ENCODE measurements at regions not wholly inside any gene's neighbourhood (a gene's known extent, or its start where the extent isn't known, plus 50 kb on each side); places are given as distances from the start of the nearest gene placed in this dataset.

DNA sequence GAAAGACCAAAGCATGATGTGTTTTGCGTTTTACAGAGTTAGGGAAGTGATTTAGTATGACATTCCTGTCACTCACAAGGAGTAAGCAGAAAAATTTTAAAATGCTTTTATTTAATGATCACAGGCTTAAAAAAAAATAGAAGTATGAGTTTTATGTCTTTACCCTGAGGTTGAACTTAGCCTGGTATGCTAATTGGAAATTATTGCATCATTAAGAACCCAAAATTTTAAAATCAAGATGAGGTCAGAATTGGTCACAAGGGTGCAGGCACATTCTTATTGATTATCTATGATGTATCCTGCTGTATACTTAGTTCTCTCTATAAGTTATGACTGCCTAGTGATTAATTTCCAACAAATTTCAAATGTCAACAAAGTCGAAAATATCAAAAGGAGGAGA is 585.6 kb upstream of the ALCAM start:
- Histone ChIP-seq H3K9ac (ENCODE audit: low read length) (no peak overlapping the region), H3K27me3 (ENCODE audit: control insufficient read depth, insufficient read depth, low read length) (no peaks in the 10 kb centered on the region), H3K4me1 (ENCODE audit: control insufficient read depth, insufficient read depth, low read length) (no peaks in the 10 kb centered on the region), H3K27ac (ENCODE audit: low read depth, low read length) (no peak overlapping the region), H3K9me3 (ENCODE audit: control insufficient read depth, insufficient read depth, low read depth, low read length) (peaks cover 3% of the 10 kb centered on the region; the same call in 1 of the 2 replicates), H3K36me3 (ENCODE audit: control insufficient read depth, insufficient read depth, low read length) (no peaks in the 10 kb centered on the region), H3K4me3 (ENCODE audit: low read depth, low read length) (no peak overlapping the region)

DNA sequence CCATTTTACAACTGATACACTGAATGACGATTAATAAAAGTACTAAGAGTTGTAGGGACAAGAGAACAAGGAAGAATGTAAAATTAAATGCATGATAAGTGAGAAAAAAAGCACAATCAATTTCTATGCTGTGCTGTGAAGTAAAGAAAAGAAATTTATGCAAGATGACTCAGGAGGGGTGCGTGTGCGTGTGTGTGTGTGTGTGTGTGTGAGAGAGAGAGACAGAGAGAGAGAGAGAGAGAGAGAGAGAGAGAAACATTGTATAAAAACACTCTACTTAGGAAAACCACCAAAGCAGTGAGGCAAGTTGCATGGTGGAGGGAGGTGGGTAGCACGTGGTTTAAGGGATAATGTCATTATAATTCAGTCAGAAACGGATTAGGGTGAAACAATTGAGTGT is 580.8 kb upstream of the ALCAM start:
- Histone ChIP-seq H3K4me3 (ENCODE audit: low read depth, low read length) (no peak overlapping the region), H3K9ac (ENCODE audit: low read length) (no peak overlapping the region), H3K27me3 (ENCODE audit: control insufficient read depth, insufficient read depth, low read length) (no peaks in the 10 kb centered on the region), H3K36me3 (ENCODE audit: control insufficient read depth, insufficient read depth, low read length) (no peaks in the 10 kb centered on the region), H3K9me3 (ENCODE audit: control insufficient read depth, insufficient read depth, low read depth, low read length) (no peaks in the 10 kb centered on the region), H3K4me1 (ENCODE audit: control insufficient read depth, insufficient read depth, low read length) (no peaks in the 10 kb centered on the region), H3K27ac (ENCODE audit: low read depth, low read length) (no peak overlapping the region)

DNA sequence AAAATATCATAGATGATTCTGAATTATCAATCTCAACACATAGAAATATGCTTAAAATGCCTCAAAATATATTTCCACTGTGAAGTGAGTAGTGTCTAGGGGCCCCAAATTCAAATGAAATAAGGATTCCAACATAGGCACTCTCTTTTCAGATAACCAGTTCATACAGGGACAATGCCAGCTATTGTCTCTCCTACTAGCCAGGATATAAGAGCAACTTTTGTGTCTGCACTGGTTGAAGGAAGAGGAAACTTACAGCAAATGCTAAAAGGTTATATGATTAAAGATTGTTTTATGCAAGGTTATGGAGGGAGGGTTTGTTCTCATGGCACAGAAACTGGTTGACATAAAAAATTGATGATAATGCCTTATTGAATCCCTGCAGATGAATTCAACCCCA is 579.4 kb upstream of the ALCAM start:
- no peak overlapping the region for H3K4me3 ChIP-seq (ENCODE audit: low read depth, low read length)
- H3K27me3 ChIP-seq (ENCODE audit: control insufficient read depth, insufficient read depth, low read length), result no peaks in the 10 kb centered on the region
- H3K36me3 ChIP-seq (ENCODE audit: control insufficient read depth, insufficient read depth, low read length), result no peaks in the 10 kb centered on the region
- no peak overlapping the region for H3K27ac ChIP-seq (ENCODE audit: low read depth, low read length)
- H3K4me1 ChIP-seq (ENCODE audit: control insufficient read depth, insufficient read depth, low read length), result no peaks in the 10 kb centered on the region
- H3K9ac ChIP-seq (ENCODE audit: low read length), result no peak overlapping the region
- H3K9me3 ChIP-seq (ENCODE audit: control insufficient read depth, insufficient read depth, low read depth, low read length), result no peaks in the 10 kb centered on the region

DNA sequence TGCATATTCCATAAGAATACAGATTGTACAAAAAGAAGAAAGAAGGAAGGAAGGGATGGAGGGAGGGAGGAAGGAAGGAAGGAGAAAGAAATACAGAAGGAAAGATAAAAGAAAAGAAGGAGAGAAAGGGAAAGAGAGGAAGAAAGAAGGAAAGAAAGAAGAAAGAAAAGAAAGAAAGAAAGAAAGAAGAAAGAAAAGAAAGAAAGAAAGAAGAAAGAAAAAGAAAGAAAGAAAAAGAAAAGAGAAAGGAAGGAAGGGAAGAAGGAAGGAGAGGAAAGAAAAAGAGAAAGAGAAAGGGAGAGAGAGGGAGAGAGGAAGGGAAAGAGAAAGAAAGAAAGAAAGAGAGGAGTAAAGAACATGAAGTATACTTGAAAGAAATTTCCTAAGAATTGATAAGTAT is 577.9 kb upstream of the ALCAM start:
- H3K9ac ChIP-seq (ENCODE audit: low read length), result no peak overlapping the region
- no peak overlapping the region for H3K4me3 ChIP-seq (ENCODE audit: low read depth, low read length)
- no peaks in the 10 kb centered on the region for H3K9me3 ChIP-seq (ENCODE audit: control insufficient read depth, insufficient read depth, low read depth, low read length)
- H3K27ac ChIP-seq (ENCODE audit: low read depth, low read length), result no peak overlapping the region
- no peaks in the 10 kb centered on the region for H3K27me3 ChIP-seq (ENCODE audit: control insufficient read depth, insufficient read depth, low read length)
- H3K36me3 ChIP-seq (ENCODE audit: control insufficient read depth, insufficient read depth, low read length), result no peaks in the 10 kb centered on the region
- no peaks in the 10 kb centered on the region for H3K4me1 ChIP-seq (ENCODE audit: control insufficient read depth, insufficient read depth, low read length)

DNA sequence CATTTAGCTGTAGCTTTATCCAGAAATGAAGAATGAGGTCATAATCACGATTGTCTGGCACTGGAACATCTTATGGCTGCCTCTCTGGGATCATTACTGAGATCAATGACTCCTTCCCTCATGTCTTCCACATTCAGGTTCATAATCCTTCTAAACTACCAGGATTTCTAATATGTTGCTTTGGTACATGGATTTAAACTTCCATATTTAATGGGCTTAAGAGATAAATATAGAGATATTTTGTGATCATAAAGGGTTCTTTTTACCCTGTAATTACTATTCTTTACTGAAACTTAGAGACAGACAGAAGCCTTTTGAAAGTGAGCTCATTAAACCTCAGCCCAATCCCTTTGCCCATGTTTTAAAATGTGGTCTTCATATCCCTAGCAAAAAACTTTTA is 575.4 kb upstream of the ALCAM start:
- Histone ChIP-seq H3K4me1 (ENCODE audit: control insufficient read depth, insufficient read depth, low read length) (no peaks in the 10 kb centered on the region), H3K27me3 (ENCODE audit: control insufficient read depth, insufficient read depth, low read length) (no peaks in the 10 kb centered on the region), H3K27ac (ENCODE audit: low read depth, low read length) (no peak overlapping the region), H3K36me3 (ENCODE audit: control insufficient read depth, insufficient read depth, low read length) (no peaks in the 10 kb centered on the region), H3K4me3 (ENCODE audit: low read depth, low read length) (no peak overlapping the region), H3K9me3 (ENCODE audit: control insufficient read depth, insufficient read depth, low read depth, low read length) (no peaks in the 10 kb centered on the region), H3K9ac (ENCODE audit: low read length) (no peak overlapping the region)

DNA sequence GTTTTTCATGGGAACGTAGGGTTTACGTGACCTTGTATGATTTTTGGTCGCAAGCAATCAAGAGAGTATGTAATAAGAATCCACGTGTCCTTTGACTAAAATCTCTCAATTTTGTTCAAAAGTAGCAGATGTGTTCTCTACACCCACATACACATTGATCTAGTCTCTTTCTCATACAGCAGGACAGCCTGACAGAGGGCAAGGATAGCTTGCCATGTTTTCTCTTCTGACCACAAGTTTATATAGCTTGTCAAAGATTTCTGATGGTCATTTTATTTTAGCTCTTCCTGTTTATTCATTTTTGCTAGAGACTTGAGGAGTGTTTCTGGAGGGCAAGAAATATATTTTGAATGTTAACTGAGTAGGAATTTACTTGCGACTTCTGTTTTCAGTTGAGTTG is 570.2 kb upstream of the ALCAM start:
- H3K27ac ChIP-seq (ENCODE audit: low read depth, low read length), result no peak overlapping the region
- H3K36me3 ChIP-seq (ENCODE audit: control insufficient read depth, insufficient read depth, low read length), result no peaks in the 10 kb centered on the region
- H3K4me1 ChIP-seq (ENCODE audit: control insufficient read depth, insufficient read depth, low read length), result no peaks in the 10 kb centered on the region
- no peak overlapping the region for H3K4me3 ChIP-seq (ENCODE audit: low read depth, low read length)
- no peaks in the 10 kb centered on the region for H3K9me3 ChIP-seq (ENCODE audit: control insufficient read depth, insufficient read depth, low read depth, low read length)
- no peaks in the 10 kb centered on the region for H3K27me3 ChIP-seq (ENCODE audit: control insufficient read depth, insufficient read depth, low read length)
- no peak overlapping the region for H3K9ac ChIP-seq (ENCODE audit: low read length)

DNA sequence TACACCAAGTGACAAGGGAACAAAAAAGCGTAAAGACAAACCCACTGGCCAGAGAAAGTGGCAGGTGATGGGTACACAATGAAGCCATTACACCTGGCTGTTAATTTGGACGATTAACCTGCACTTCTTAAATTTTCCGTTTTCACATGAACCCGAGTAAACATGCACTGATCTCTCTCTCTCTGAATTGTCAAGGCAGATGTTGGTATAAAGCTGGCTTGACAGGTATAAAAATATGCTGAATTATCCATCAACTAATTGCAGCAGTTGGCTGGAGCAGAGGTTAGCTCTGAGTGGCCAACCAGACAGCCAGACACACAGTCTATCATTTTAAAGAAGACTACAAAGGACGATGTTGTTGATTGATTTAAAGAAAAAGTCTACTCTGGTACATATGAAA is 561.7 kb upstream of the ALCAM start:
- Histone ChIP-seq H3K27ac (ENCODE audit: low read depth, low read length) (no peak overlapping the region), H3K9ac (ENCODE audit: low read length) (no peak overlapping the region), H3K9me3 (ENCODE audit: control insufficient read depth, insufficient read depth, low read depth, low read length) (no peaks in the 10 kb centered on the region), H3K4me3 (ENCODE audit: low read depth, low read length) (no peak overlapping the region), H3K27me3 (ENCODE audit: control insufficient read depth, insufficient read depth, low read length) (no peaks in the 10 kb centered on the region), H3K36me3 (ENCODE audit: control insufficient read depth, insufficient read depth, low read length) (no peaks in the 10 kb centered on the region), H3K4me1 (ENCODE audit: control insufficient read depth, insufficient read depth, low read length) (no peaks in the 10 kb centered on the region)

DNA sequence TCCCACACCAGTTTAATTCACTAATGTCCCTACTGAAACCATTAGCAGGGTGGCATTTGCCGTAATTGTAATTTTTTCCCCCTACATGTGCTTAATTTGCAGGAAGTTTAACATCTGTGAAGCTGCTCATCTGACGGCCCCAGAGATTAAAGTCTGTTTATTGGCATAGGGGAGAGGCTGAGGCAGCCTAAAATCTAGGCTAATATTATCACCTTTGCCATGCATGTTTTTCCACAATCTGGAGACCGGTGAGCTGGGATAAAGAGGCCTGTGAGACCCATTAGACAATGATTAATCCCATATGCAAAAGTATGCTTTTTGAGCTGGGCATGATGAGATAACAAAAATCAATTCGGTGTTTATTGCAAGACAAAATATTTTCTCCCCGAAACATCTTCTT is 561.2 kb upstream of the ALCAM start:
- H3K4me3 ChIP-seq (ENCODE audit: low read depth, low read length), result no peak overlapping the region
- H3K27ac ChIP-seq (ENCODE audit: low read depth, low read length), result no peak overlapping the region
- H3K4me1 ChIP-seq (ENCODE audit: control insufficient read depth, insufficient read depth, low read length), result no peaks in the 10 kb centered on the region
- no peak overlapping the region for H3K9ac ChIP-seq (ENCODE audit: low read length)
- no peaks in the 10 kb centered on the region for H3K27me3 ChIP-seq (ENCODE audit: control insufficient read depth, insufficient read depth, low read length)
- no peaks in the 10 kb centered on the region for H3K9me3 ChIP-seq (ENCODE audit: control insufficient read depth, insufficient read depth, low read depth, low read length)
- H3K36me3 ChIP-seq (ENCODE audit: control insufficient read depth, insufficient read depth, low read length), result no peaks in the 10 kb centered on the region

DNA sequence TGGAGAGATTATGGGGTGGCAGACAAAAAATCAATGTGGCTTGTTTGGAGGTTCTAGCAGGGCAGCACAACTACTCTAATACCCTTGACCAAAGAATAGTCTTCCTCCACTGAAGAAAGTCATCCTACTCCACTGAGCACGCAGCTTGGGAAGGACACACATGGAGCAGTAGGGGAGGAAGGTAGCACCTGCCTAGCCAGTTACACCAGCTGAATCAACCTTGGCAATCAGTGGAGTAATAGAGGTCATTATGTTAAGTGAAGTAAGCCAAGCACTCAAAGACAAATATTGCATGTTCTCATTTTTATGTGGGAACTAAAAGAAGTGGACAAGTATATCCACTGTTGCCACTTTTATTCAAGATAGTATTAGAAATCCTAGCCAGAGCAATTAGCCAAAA is 555.8 kb upstream of the ALCAM start:
- Histone ChIP-seq H3K36me3 (ENCODE audit: control insufficient read depth, insufficient read depth, low read length) (no peaks in the 10 kb centered on the region), H3K27ac (ENCODE audit: low read depth, low read length) (no peak overlapping the region), H3K4me1 (ENCODE audit: control insufficient read depth, insufficient read depth, low read length) (peaks cover 6% of the 10 kb centered on the region; the same call in 1 of the 2 replicates), H3K27me3 (ENCODE audit: control insufficient read depth, insufficient read depth, low read length) (no peaks in the 10 kb centered on the region), H3K9ac (ENCODE audit: low read length) (no peak overlapping the region), H3K9me3 (ENCODE audit: control insufficient read depth, insufficient read depth, low read depth, low read length) (no peaks in the 10 kb centered on the region), H3K4me3 (ENCODE audit: low read depth, low read length) (no peak overlapping the region)

DNA sequence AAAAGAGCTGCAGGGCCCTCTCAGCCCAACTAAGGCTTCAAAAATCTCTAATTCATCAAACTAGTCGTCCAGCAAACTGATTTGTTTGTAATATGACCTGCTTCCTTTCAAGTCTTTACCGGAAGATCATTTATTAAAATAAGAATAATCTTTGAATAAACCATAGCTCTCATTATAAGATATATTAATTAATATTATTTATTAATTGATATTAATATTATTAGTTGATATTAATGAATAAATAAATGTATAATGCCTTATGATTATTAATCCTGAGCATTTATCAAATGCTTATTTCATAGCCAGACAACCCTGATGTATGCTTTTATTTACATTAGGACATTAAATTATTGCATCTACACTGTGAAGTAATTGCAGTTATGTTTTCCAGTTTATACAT is 550.7 kb upstream of the ALCAM start:
- Histone ChIP-seq H3K4me3 (ENCODE audit: low read depth, low read length) (no peak overlapping the region), H3K27ac (ENCODE audit: low read depth, low read length) (no peak overlapping the region), H3K36me3 (ENCODE audit: control insufficient read depth, insufficient read depth, low read length) (no peaks in the 10 kb centered on the region), H3K27me3 (ENCODE audit: control insufficient read depth, insufficient read depth, low read length) (no peaks in the 10 kb centered on the region), H3K4me1 (ENCODE audit: control insufficient read depth, insufficient read depth, low read length) (peaks cover 6% of the 10 kb centered on the region; the same call in 1 of the 2 replicates), H3K9ac (ENCODE audit: low read length) (no peak overlapping the region), H3K9me3 (ENCODE audit: control insufficient read depth, insufficient read depth, low read depth, low read length) (peaks cover 14% of the 10 kb centered on the region)

DNA sequence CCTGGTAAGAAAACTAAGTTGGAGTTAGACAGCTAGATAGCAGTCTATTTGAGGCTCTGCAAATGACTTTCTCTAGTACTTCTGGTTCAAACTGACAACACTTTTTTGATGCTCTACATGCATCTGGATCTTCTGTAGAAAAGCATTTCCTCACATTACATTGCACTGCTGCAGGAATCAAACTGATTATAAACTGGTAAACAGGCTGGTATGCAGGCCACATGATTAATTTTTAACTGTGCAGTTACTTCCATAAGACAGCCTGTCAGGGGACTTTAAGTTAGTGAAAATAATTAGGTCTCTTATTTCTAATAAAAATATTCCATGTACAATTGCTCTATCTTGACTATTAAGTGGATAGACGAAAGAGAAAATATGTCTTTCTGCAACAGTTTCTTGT is 550.0 kb upstream of the ALCAM start:
- Histone ChIP-seq H3K9me3 (ENCODE audit: control insufficient read depth, insufficient read depth, low read depth, low read length) (peaks cover 21% of the 10 kb centered on the region), H3K9ac (ENCODE audit: low read length) (no peak overlapping the region), H3K36me3 (ENCODE audit: control insufficient read depth, insufficient read depth, low read length) (no peaks in the 10 kb centered on the region), H3K27me3 (ENCODE audit: control insufficient read depth, insufficient read depth, low read length) (no peaks in the 10 kb centered on the region), H3K4me1 (ENCODE audit: control insufficient read depth, insufficient read depth, low read length) (peaks cover 6% of the 10 kb centered on the region; the same call in 1 of the 2 replicates), H3K27ac (ENCODE audit: low read depth, low read length) (no peak overlapping the region), H3K4me3 (ENCODE audit: low read depth, low read length) (no peak overlapping the region)

DNA sequence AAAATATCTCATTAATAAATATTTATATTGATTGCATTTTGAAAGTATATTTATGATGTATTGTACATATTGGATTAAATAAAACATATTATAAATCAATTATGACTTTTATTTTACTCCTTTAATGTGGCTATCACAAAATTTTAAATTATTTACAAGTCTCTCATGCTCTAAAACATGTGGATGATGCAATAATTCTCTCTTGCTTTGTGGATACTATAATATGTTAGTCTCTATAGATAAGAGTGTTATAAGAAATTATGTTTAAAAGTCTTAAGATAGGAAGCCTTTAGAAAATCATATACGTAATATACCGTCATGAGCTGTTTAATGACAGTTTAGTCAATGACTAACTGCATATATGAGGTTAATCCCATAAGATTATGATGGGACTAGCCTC is 547.4 kb upstream of the ALCAM start:
- Histone ChIP-seq H3K27me3 (ENCODE audit: control insufficient read depth, insufficient read depth, low read length) (no peaks in the 10 kb centered on the region), H3K9ac (ENCODE audit: low read length) (no peak overlapping the region), H3K36me3 (ENCODE audit: control insufficient read depth, insufficient read depth, low read length) (no peaks in the 10 kb centered on the region), H3K27ac (ENCODE audit: low read depth, low read length) (no peak overlapping the region), H3K9me3 (ENCODE audit: control insufficient read depth, insufficient read depth, low read depth, low read length) (peaks cover 34% of the 10 kb centered on the region), H3K4me1 (ENCODE audit: control insufficient read depth, insufficient read depth, low read length) (peaks cover 6% of the 10 kb centered on the region; the same call in 1 of the 2 replicates), H3K4me3 (ENCODE audit: low read depth, low read length) (no peak overlapping the region)
